ENCODE measurements at regions not wholly inside any gene's neighbourhood (a gene's known extent, or its start where the extent isn't known, plus 50 kb on each side); places are given as distances from the start of the nearest gene placed in this dataset.

GRCh38 chr2:47232738-47233415 lies 56.6 kb upstream of the CALM2 start:
- TF ChIP-seq CTCF (IDR thresholded peaks at IDR 0.05; ENCODE audit: low read length) (no peak), EZH2 (IDR thresholded peaks at IDR 0.05; ENCODE audit: borderline replicate concordance, low read length) (no peak)
